ENCODE measurements at regions not wholly inside any gene's neighbourhood (a gene's known extent, or its start where the extent isn't known, plus 50 kb on each side); places are given as distances from the start of the nearest gene placed in this dataset.

DNA sequence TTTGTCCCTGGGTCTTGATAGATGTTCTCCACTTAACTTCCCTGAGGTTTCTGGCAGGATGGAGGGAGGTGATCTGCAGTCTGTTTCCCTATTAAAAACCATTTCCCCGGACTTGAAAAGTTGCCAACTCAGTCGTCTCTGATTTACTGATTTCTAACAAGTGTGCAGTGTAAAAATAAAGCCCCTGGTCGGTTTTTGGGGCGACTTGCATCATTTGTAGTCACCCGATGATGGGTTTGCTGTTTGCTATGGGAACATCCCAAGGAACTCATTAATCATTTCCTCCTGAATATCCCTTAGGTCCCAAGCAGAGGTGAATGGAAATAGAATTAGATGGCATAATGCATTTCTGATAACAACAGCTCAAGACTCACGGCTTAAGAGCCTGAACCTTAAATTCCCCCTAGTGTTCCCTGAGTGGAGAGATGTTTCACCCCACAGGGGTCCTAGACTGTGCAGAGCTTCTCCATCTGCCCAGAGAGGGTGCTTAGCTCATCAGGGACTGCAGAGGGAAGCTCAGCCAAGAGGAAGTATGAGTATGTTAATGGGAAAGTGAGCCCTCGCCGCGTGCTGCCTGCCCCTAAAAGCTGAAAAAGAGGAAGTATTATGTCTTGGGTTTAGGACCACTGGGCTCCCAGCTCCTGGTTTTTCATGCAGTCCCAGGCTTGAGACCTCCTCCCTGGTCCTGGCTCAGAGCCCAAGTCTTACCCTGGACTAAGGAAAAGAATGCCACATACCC is 115.1 kb upstream of the DAP start:
- H3K27me3 ChIP-seq (ENCODE audit: insufficient read depth, low read length), result no peaks in the 10 kb centered on the region
- no peak overlapping the region for H3K9ac ChIP-seq (ENCODE audit: extremely low read depth, insufficient read length, low read length)
- H3K4me1 ChIP-seq (ENCODE audit: insufficient read depth, low read length), result no peaks in the 10 kb centered on the region; the same call in 1 of the 2 replicates
- H3K4me2 ChIP-seq (ENCODE audit: insufficient read depth, insufficient read length, low read length), result no peak overlapping the region
- no peak overlapping the region for H4K91ac ChIP-seq (ENCODE audit: insufficient read length, low read depth, low read length)
- H3K27ac ChIP-seq (ENCODE audit: insufficient read length, low read depth, low read length), result no peak overlapping the region
- H3K4me1 Mint-ChIP-seq, result peaks cover 5 to 8% of the 10 kb centered on the region in 2 experiments
- H2BK20ac ChIP-seq (ENCODE audit: low read depth, low read length, poor library complexity, severe bottlenecking), result no peak overlapping the region
- no peak overlapping the region for H4K8ac ChIP-seq (replicated peaks; ENCODE audit: insufficient read length, low read depth, low read length)
- no CpG with 5 or more reads among the region's 9 CpGs for WGBS (ENCODE audit: extremely low coverage, insufficient read length, low lambda C conversion rate)
- H3K4ac ChIP-seq (ENCODE audit: low read depth, low read length), result no peak overlapping the region
- H3T11ph ChIP-seq (ENCODE audit: low read length), result no peak overlapping the region
- no peak overlapping the region for H2AK5ac ChIP-seq (ENCODE audit: insufficient read length, low read length)
- H3K14ac ChIP-seq (ENCODE audit: insufficient read depth, low read length), result no peak overlapping the region
- no peak overlapping the region for H3K4me3 Mint-ChIP-seq
- no peak overlapping the region for H2BK12ac ChIP-seq (ENCODE audit: insufficient read length, low read depth, low read length)
- H3K27me3 Mint-ChIP-seq (ENCODE audit: low read depth), result peaks cover 2% of the 10 kb centered on the region; the same call in 1 of the 2 replicates
- no peak overlapping the region for H3K27ac Mint-ChIP-seq
- H4K20me1 ChIP-seq (ENCODE audit: control insufficient read depth, insufficient read depth, insufficient read length), result no peaks in the 10 kb centered on the region
- no peak overlapping the region for H2BK120ac ChIP-seq (ENCODE audit: low read depth, low read length, poor library complexity, severe bottlenecking)
- no peak overlapping the region for H2BK15ac ChIP-seq (ENCODE audit: low read depth, low read length)
- no peaks in the 10 kb centered on the region for H3K79me2 ChIP-seq (ENCODE audit: insufficient read depth, low read length)
- H3K9me3 Mint-ChIP-seq, result no peaks in the 10 kb centered on the region
- H3K23ac ChIP-seq (ENCODE audit: insufficient read length, low read depth, low read length), result no peak overlapping the region
- H4K5ac ChIP-seq (ENCODE audit: insufficient read length, low read depth, low read length), result no peak overlapping the region
- no peaks in the 10 kb centered on the region for H3K36me3 Mint-ChIP-seq (ENCODE audit: insufficient read depth in 1 of 3, low read depth in 3 of 3)
- DNase-seq, result no peak
- no peak overlapping the region for H2BK5ac ChIP-seq (ENCODE audit: insufficient read length, low read length)
- H2AFZ ChIP-seq (ENCODE audit: low read length), result no peak overlapping the region
- H3K79me1 ChIP-seq (ENCODE audit: insufficient read depth, low read depth, low read length, poor library complexity, severe bottlenecking), result no peaks in the 10 kb centered on the region
- TF ChIP-seq, protein P1, sequence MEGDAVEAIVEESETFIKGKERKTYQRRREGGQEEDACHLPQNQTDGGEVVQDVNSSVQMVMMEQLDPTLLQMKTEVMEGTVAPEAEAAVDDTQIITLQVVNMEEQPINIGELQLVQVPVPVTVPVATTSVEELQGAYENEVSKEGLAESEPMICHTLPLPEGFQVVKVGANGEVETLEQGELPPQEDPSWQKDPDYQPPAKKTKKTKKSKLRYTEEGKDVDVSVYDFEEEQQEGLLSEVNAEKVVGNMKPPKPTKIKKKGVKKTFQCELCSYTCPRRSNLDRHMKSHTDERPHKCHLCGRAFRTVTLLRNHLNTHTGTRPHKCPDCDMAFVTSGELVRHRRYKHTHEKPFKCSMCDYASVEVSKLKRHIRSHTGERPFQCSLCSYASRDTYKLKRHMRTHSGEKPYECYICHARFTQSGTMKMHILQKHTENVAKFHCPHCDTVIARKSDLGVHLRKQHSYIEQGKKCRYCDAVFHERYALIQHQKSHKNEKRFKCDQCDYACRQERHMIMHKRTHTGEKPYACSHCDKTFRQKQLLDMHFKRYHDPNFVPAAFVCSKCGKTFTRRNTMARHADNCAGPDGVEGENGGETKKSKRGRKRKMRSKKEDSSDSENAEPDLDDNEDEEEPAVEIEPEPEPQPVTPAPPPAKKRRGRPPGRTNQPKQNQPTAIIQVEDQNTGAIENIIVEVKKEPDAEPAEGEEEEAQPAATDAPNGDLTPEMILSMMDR (conservative IDR thresholded peaks at IDR 0.05), result no peak
- no peak overlapping the region for H3K18ac ChIP-seq (ENCODE audit: insufficient read length, low read depth, low read length)
- H3K23me2 ChIP-seq (ENCODE audit: insufficient read length, low read depth, low read length, poor library complexity, severe bottlenecking), result no peaks in the 10 kb centered on the region
- H3K9me3 ChIP-seq (ENCODE audit: control insufficient read depth, low read depth, low read length), result no peaks in the 10 kb centered on the region
- H3K56ac ChIP-seq (ENCODE audit: insufficient read length, low read depth, low read length), result no peak overlapping the region
